ACC112 (cell line): ENCODE measurements at regions not wholly inside any gene's neighbourhood (a gene's known extent, or its start where the extent isn't known, plus 50 kb on each side); places are given as distances from the start of the nearest gene placed in this dataset.
A peak's percentile ranks its signal among the peaks of the same experiment; 100 is the strongest.

Experiments used
- H2AFZ ChIP-seq: fragments of 200-600 bp; sonication (generic); one replicate; pipeline ENCODE4 v1.6.0; 2017; ENCODE audit warnings: antibody characterized with exemption, low read length; ENCODE audit not compliant: unreplicated experiment
- H3K27ac ChIP-seq: fragments of 200-600 bp; sonication (generic); 2 replicates; pipeline ENCODE4 v1.5.1; 2014; ENCODE audit warnings: low read depth, mild to moderate bottlenecking, antibody characterized with exemption, low read length, moderate library complexity
- H3K27me3 ChIP-seq: fragments of 200-600 bp; sonication (generic); 2 replicates; pipeline ENCODE4 v1.6.1; 2014; ENCODE audit warnings: mild to moderate bottlenecking, antibody characterized with exemption, low read length, moderate library complexity, mixed read lengths; ENCODE audit not compliant: insufficient read depth
- H3K36me3 ChIP-seq: fragments of 200-600 bp; sonication (generic); 2 replicates; pipeline ENCODE4 v1.6.1; 2016; ENCODE audit warnings: mild to moderate bottlenecking, antibody characterized with exemption, low read length, moderate library complexity, mixed read lengths; ENCODE audit not compliant: insufficient read depth
- H3K4me1 ChIP-seq: fragments of 200-600 bp; sonication (generic); one replicate; pipeline ENCODE4 v1.6.1; 2016; ENCODE audit warnings: low read length, mixed read lengths; ENCODE audit not compliant: insufficient read depth, unreplicated experiment, control insufficient read depth
- H3K4me3 ChIP-seq: fragments of 200-600 bp; sonication (generic); 2 replicates; pipeline ENCODE4 v1.5.1; 2014; ENCODE audit warnings: mild to moderate bottlenecking, low read depth, low read length
- H3K79me2 ChIP-seq: fragments of 200-600 bp; sonication (generic); one replicate; pipeline ENCODE4 v1.6.0; 2016; ENCODE audit warnings: low read length; ENCODE audit not compliant: control insufficient read depth, unreplicated experiment, insufficient read depth

DNA sequence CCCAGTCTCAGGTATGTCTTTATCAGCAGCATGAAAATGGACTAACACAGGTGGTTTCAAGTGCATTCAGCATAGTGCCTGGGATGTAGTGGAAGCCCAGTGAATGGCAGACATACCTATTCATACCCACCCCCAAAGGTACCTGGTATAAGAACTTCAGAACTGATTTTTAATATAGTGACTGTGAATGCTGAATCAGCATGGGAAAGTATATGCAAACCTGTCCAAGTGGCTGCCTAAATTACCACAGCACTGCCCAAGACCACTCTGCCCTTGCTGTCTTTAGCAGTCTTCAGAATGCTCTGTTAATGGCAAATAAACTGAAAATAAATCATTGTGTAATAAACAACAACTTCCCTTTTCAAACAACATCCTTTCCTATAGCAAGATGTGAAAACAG is 312.1 kb downstream of the GPAM start:
- Histone ChIP-seq H2AFZ (no peak overlapping the region), H3K36me3 (no peaks in the 10 kb centered on the region), H3K27me3 (no peaks in the 10 kb centered on the region)

DNA sequence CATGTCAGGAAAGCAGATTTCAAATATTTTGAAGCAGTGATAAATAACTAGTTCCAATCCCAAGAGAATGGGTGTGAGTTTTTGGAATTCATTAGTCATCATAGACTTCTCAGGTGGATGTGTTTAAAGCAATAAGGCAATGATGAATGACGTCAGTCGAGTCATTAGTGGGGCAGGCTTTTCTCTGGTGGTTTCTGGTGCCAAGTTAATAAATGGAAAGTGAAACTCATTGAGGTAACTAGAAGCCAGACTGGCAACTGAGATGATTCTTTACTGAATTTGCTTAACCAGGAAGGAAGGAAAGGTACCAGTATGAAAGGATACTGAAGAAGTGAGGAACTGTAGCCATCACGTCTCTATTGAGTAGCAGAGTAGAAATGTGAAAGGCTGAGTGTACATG is 311.0 kb downstream of the GPAM start:
- H3K79me2 ChIP-seq = no peaks in the 10 kb centered on the region
- peak overlapping the region; percentile 11; the same call in 1 of the 2 replicates for H3K4me3 ChIP-seq
- peaks cover 34% of the 10 kb centered on the region for H3K4me1 ChIP-seq
- H3K27ac ChIP-seq = peak overlapping the region; percentile 12; the same call in 1 of the 2 replicates
- no peaks in the 10 kb centered on the region for H3K27me3 ChIP-seq
- no peaks in the 10 kb centered on the region for H3K36me3 ChIP-seq
- H2AFZ ChIP-seq = peak overlapping the region; percentile 30

More for the DNA sequence above, 312.1 kb downstream of the GPAM start:
- peaks cover 33% of the 10 kb centered on the region for H3K4me1 ChIP-seq
- H3K79me2 ChIP-seq = no peaks in the 10 kb centered on the region
- no peak overlapping the region for H3K27ac ChIP-seq
- H3K4me3 ChIP-seq = no peak overlapping the region

DNA sequence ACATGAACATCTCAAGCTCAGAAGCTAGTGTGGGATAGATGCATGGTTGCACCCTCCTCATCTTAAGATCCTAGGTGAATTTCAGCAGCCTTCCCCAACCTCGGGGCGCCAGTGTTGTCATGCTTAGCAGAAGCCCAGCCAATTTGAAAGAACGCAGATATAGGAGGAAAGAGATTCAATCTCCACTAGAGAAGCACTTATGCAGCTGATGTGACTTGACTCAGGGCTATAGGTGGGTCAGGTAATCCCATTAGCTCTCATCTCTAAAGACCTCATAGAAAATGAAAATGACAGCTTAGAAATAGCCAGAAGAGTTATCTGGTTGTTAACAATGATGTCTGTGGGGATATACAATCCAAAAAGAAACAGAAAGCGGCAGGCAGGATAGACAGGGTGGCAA is 310.5 kb downstream of the GPAM start:
- no peaks in the 10 kb centered on the region for H3K79me2 ChIP-seq
- no peaks in the 10 kb centered on the region for H3K27me3 ChIP-seq
- H3K4me1 ChIP-seq = peaks cover 34% of the 10 kb centered on the region
- peak overlapping the region; percentile 30 for H2AFZ ChIP-seq
- peak overlapping the region; percentile 11; the same call in 1 of the 2 replicates for H3K4me3 ChIP-seq
- no peaks in the 10 kb centered on the region for H3K36me3 ChIP-seq
- H3K27ac ChIP-seq = no peak overlapping the region

DNA sequence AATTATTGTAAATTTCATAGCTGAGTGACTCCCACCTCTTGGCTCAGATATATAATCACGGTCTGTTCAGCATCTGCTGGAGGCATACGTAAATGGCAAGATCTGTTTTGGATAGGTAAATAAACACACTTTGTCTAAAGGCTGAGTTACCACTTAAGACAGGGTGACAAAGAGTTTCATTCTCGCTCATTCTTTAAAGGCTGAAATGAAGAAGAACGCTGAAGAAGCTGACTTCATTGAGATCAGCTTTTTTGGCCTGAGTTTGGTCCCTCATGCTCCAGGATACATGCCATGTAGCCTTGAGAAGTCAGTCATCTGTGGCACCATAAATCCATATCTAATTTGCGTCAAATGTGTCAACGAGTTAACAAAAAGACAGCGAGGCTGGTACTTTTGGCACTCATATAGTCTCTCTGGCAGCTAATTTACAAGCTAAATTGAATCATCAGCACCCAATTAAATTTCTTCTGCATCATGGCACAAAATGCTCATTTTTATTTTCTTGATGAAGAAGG is 309.9 kb downstream of the GPAM start:
- H3K4me1 ChIP-seq = peaks cover 34% of the 10 kb centered on the region
- H2AFZ ChIP-seq = no peak overlapping the region
- no peak overlapping the region for H3K27ac ChIP-seq
- H3K36me3 ChIP-seq = no peaks in the 10 kb centered on the region
- no peaks in the 10 kb centered on the region for H3K27me3 ChIP-seq
- no peaks in the 10 kb centered on the region for H3K79me2 ChIP-seq
- no peak overlapping the region for H3K4me3 ChIP-seq

DNA sequence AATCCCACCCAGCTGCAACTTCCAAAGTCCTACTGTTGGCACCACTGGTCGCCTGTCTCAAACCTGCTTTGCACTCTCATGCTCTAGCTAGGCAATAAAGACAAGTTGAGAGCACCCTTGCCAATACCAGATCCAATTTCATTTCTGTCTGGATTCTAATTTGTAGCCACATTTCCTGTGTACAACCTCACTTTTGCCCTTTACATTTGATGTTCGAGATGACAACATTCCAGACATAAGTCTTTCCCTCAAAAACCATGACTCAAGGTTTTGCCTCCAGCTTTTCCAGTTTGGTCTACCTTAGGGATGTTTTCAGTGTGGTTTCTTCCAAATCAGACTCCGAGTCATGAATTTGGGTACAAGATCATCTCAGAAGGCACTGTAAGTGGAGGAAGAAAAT is 309.0 kb downstream of the GPAM start:
- Histone ChIP-seq H3K27ac (no peak overlapping the region), H3K4me1 (peaks cover 34% of the 10 kb centered on the region), H3K36me3 (no peaks in the 10 kb centered on the region), H2AFZ (no peak overlapping the region), H3K4me3 (no peak overlapping the region), H3K27me3 (no peaks in the 10 kb centered on the region), H3K79me2 (no peaks in the 10 kb centered on the region)

DNA sequence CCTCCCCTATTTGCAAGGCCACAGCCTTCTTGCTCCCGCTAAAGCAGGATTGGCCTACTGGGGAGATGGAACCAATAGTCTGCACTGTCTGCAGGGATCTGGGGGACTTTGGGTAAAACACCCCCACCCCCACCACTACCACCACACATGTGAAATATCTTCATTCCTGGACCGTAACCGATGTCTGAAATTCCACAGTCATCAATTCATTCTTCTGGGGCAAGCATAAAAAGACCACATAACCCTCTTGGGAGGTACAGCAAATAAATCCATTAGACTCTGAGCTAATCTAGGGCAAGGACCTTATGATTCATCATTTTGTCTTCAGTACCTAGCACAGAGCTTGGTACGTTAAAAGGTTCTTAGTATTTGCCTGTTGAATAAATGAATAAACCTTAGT is 307.8 kb downstream of the GPAM start:
- peaks cover 34% of the 10 kb centered on the region for H3K4me1 ChIP-seq
- H3K27me3 ChIP-seq = no peaks in the 10 kb centered on the region

DNA sequence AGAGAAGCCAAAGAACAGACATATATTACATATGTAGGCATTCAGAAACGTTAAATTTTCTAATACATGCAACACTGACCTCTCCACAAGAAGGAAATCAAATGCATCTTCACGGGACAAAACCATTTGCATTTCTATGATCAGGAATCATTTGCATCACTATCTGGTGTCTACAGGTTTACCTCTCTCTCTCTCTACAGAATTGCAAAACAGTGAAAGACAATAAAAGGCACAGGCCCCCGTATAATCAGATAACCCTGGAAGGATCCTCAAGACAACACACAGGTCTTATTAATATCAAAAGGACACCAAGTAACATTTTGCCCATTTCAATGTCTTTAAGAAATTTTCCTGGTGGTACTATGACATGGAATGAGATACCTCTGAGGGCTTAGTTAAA is 306.3 kb downstream of the GPAM start:
- H3K4me1 ChIP-seq = peaks cover 31% of the 10 kb centered on the region
- H3K36me3 ChIP-seq = no peaks in the 10 kb centered on the region
- no peaks in the 10 kb centered on the region for H3K79me2 ChIP-seq
- H3K27ac ChIP-seq = no peak overlapping the region
- H3K4me3 ChIP-seq = no peak overlapping the region
- no peak overlapping the region for H2AFZ ChIP-seq
- no peaks in the 10 kb centered on the region for H3K27me3 ChIP-seq

More for the DNA sequence above, 307.8 kb downstream of the GPAM start:
- Histone ChIP-seq H2AFZ (no peak overlapping the region), H3K27ac (no peak overlapping the region), H3K4me3 (no peak overlapping the region), H3K79me2 (no peaks in the 10 kb centered on the region), H3K36me3 (no peaks in the 10 kb centered on the region)

DNA sequence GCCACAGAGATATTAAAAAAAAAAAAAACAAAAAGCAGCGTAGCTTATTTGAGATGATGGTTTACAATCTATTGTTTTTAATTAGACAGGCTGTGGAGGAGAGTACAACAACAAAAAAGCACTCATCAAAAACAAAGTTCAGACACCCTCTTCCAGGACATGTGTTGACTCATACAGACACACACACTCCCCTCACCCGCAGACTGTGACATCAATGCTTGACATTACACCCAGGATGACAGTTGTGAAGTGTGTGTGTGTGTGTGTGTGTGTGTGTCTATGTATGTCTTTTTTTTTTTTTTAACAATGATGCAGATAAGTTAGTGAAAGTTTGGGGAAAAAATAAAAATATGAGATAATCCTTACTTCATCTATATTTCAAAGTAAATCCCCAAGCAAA is 303.6 kb downstream of the GPAM start:
- H3K79me2 ChIP-seq = no peaks in the 10 kb centered on the region
- H3K27me3 ChIP-seq = no peaks in the 10 kb centered on the region
- H3K4me3 ChIP-seq = no peak overlapping the region
- no peaks in the 10 kb centered on the region for H3K36me3 ChIP-seq
- no peak overlapping the region for H2AFZ ChIP-seq
- H3K27ac ChIP-seq = no peak overlapping the region
- H3K4me1 ChIP-seq = peaks cover 14% of the 10 kb centered on the region

DNA sequence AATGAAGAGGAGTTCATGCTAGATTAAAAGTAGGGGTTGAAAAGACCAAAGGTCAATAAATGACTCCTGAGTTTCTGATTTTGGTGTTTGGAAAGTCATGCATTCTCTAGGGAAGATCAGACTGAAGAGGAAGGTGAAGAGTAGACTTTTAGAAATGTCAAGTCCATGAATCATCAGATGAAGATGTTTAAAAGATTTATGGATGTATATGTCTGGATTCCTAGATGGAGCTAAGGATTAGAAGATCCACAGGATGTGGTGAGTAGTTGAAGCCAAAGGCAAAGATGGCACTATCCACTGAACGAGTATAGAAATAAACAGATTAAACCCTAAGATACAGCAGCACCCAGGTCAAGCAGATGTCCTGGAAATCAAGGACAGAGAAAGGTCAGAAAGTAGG is 298.5 kb downstream of the GPAM start:
- H3K4me3 ChIP-seq = no peak overlapping the region
- no peaks in the 10 kb centered on the region for H3K4me1 ChIP-seq
- H3K27me3 ChIP-seq = no peaks in the 10 kb centered on the region
- H3K27ac ChIP-seq = no peak overlapping the region
- no peak overlapping the region for H2AFZ ChIP-seq
- no peaks in the 10 kb centered on the region for H3K79me2 ChIP-seq
- no peaks in the 10 kb centered on the region for H3K36me3 ChIP-seq

DNA sequence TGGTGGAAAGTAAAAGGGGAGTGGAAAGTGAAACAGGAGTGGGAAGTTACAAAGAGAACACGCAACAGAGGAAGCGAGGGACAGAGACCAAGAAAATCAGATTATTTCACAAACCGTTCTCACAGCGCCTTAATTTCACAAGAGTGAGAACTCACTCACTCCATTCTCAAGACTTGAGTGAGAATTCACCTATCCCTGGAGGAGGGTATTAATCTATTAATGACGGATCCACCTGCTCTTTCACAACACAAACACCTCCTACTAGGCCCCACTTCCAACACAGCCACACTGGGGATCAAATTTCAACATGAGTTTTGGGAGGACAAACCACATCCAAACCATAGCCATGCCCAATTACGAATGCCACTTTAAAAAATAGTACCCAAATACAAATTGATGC is 297.6 kb downstream of the GPAM start:
- H3K4me1 ChIP-seq = no peaks in the 10 kb centered on the region
- H3K27me3 ChIP-seq = no peaks in the 10 kb centered on the region
- H3K36me3 ChIP-seq = no peaks in the 10 kb centered on the region
- H2AFZ ChIP-seq = no peak overlapping the region
- no peak overlapping the region for H3K4me3 ChIP-seq
- H3K27ac ChIP-seq = no peak overlapping the region
- H3K79me2 ChIP-seq = no peaks in the 10 kb centered on the region

DNA sequence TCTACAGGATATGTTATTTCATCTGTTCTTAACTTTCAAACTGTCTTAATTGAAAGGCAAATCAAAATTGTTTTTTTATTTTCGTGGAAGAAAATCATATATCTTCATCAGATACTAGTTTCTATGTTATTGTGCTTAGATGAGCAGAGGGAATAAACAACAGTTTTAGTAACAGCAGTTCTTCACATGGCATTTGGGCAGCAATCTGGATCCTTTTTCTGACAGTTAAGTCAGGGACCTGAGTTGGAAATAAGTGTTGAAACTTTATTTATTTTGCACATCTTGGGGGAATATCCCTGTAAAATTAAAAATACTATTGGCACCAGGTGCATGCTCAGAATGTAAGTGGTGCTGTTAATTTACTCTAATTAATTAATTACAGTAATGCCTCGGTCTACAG is 296.3 kb downstream of the GPAM start:
- H3K4me3 ChIP-seq = no peak overlapping the region
- no peaks in the 10 kb centered on the region for H3K27me3 ChIP-seq
- no peaks in the 10 kb centered on the region for H3K36me3 ChIP-seq
- no peaks in the 10 kb centered on the region for H3K79me2 ChIP-seq
- H3K4me1 ChIP-seq = no peaks in the 10 kb centered on the region
- H2AFZ ChIP-seq = no peak overlapping the region
- no peak overlapping the region for H3K27ac ChIP-seq
